ENCODE measurements at regions not wholly inside any gene's neighbourhood (a gene's known extent, or its start where the extent isn't known, plus 50 kb on each side); places are given as distances from the start of the nearest gene placed in this dataset.

DNA sequence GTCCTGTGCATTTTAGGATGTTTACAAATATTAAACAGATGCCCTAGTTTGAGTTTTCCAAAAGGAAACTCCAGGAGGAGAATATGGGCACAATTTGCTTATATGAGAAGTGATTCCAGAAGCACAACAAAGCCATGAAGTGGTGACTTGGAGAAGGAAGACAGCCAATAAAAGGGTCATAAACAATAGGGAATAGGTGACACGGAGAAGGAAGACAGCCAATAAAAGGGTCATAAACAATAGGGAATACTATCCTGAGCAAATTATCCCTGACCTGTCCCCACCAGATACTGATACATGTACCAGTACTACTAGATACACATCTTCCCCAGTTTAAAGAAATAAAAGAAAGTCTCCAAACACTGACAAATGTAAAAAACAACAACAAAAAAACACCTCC lies 663.6 kb downstream of the GBE1 start:
- DNase-seq (no peak), ATAC-seq (no peak)
- intact Hi-C loops (cut with DNase I): no loop called here
- Histone ChIP-seq H3K27me3 (no peaks in the 10 kb centered on the region), H3K36me3 (no peaks in the 10 kb centered on the region), H3K4me1 (no peaks in the 10 kb centered on the region), H3K27ac (no peak overlapping the region), H3K9me3 (peaks cover 0 to 3% (median 0%) of the 10 kb centered on the region in 12 donors), H3K4me3 (no peak overlapping the region)
- WGBS, 4 donors: 68 to 80% (median 74%) methylated on average over 1 of the region's 1 CpG
- TF ChIP-seq, protein P1, sequence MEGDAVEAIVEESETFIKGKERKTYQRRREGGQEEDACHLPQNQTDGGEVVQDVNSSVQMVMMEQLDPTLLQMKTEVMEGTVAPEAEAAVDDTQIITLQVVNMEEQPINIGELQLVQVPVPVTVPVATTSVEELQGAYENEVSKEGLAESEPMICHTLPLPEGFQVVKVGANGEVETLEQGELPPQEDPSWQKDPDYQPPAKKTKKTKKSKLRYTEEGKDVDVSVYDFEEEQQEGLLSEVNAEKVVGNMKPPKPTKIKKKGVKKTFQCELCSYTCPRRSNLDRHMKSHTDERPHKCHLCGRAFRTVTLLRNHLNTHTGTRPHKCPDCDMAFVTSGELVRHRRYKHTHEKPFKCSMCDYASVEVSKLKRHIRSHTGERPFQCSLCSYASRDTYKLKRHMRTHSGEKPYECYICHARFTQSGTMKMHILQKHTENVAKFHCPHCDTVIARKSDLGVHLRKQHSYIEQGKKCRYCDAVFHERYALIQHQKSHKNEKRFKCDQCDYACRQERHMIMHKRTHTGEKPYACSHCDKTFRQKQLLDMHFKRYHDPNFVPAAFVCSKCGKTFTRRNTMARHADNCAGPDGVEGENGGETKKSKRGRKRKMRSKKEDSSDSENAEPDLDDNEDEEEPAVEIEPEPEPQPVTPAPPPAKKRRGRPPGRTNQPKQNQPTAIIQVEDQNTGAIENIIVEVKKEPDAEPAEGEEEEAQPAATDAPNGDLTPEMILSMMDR (IDR thresholded peaks at IDR 0.05): no peak
- no peak for TF ChIP-seq POLR2A (IDR thresholded peaks at IDR 0.05)

DNA sequence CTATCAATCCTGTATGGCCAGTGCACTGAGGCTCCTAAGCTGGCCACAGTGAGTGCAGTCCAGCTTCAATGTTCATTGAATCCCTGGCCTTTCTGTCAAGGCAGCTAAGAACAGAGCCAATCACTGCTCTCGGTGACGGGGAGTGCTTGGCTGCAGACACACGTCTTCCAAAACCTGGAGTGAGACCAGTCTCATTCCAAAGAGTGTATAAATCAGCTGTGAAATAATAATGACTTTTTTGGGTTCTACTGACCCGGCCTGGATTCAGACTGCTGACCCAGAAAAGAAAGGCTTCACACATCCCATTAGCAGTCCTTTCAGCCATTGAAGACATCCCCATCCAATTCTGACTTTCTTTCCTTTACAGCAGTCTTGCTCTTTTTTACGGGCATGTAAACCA lies 665.5 kb downstream of the GBE1 start:
- ATAC-seq (no peak), DNase-seq (no peak)
- TF ChIP-seq, protein P1 (IDR thresholded peaks at IDR 0.05): no peak
- TF ChIP-seq POLR2A (IDR thresholded peaks at IDR 0.05): no peak
- Histone ChIP-seq H3K27me3 (no peaks in the 10 kb centered on the region), H3K9me3 (peaks cover 0 to 2% (median 0%) of the 10 kb centered on the region in 12 donors), H3K27ac (no peak overlapping the region), H3K4me3 (no peak overlapping the region), H3K36me3 (no peaks in the 10 kb centered on the region), H3K4me1 (no peaks in the 10 kb centered on the region)
- intact Hi-C loops (cut with DNase I): no loop called here
- WGBS, 4 donors: 70 to 72% (median 71%) methylated on average over 5 of the region's 5 CpGs

DNA sequence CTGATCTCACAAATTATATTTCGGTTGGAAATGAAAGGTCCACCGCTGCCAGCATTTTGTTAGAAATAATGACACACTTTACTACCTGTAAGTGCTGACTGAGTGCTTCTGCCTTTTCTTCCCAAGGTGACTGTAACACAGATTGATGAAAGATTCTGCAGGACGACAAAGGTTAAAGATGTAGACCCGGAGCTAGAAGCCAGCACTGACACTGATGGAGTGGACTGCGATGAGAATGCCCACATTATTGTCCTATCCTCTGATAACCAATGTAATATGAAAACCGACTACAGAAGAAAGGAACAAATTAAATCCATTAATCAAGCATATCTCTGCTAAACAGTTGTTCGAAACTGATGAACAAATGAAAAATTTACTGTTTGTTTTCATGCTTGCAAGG lies 666.5 kb downstream of the GBE1 start:
- no peak overlapping the region for H3K27ac ChIP-seq
- no peak for TF ChIP-seq POLR2A (IDR thresholded peaks at IDR 0.05)
- TF ChIP-seq, protein P1 (IDR thresholded peaks at IDR 0.05): no peak
- no peak for ATAC-seq
- peaks cover 0 to 4% (median 0%) of the 10 kb centered on the region in 12 donors for H3K9me3 ChIP-seq
- 83 to 89% (median 83%) methylated on average over 7 of the region's 7 CpGs for WGBS, 4 donors
- no peaks in the 10 kb centered on the region for H3K27me3 ChIP-seq
- intact Hi-C loops (cut with DNase I): no loop called here
- DNase-seq: no peak
- no peaks in the 10 kb centered on the region for H3K36me3 ChIP-seq
- no peaks in the 10 kb centered on the region for H3K4me1 ChIP-seq
- H3K4me3 ChIP-seq: no peak overlapping the region

DNA sequence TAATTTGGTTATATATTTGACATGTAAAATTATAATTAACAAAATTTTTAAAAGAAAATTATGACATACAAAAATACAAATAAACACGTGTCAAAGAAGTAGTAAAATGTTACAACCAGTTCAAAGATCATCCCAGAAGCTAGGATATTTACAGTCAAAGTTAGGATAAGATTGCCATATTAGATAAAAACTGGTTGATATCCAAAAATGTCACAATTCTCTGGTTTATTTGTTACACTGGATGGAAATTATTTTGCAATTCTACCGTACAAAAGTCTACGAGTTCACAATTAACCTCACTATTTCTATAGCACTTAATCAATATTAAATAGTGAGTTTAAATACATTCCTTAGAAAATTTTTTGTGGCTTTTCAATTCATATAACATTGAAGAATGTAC lies 673.8 kb downstream of the GBE1 start:
- 84 to 87% (median 85%) methylated on average over 3 of the region's 3 CpGs for WGBS, 4 donors
- Histone ChIP-seq H3K9me3 (peaks cover 0 to 6% (median 0%) of the 10 kb centered on the region in 12 donors), H3K27me3 (no peaks in the 10 kb centered on the region), H3K4me3 (no peak overlapping the region), H3K27ac (no peak overlapping the region), H3K36me3 (no peaks in the 10 kb centered on the region), H3K4me1 (no peaks in the 10 kb centered on the region)
- no peak for TF ChIP-seq POLR2A (IDR thresholded peaks at IDR 0.05)
- TF ChIP-seq, protein P1 (IDR thresholded peaks at IDR 0.05): no peak
- DNase-seq: no peak
- intact Hi-C loops (cut with DNase I): no loop called here
- ATAC-seq: no peak

Measured in heart left ventricle (tissue), 16 donors.